LNCaP clone FGC (cell line): ENCODE measurements at regions not wholly inside any gene's neighbourhood (a gene's known extent, or its start where the extent isn't known, plus 50 kb on each side); places are given as distances from the start of the nearest gene placed in this dataset.

ENCODE experiments used
- DNase-seq: peaks from one replicate; pipeline ENCODE4 v3.0.0-alpha.2; 2011; ENCODE audit warnings: low read depth
- H3K4me3 ChIP-seq: 2 replicates; pipeline ENCODE4 v1.5.1; 2011; ENCODE audit warnings: mild to moderate bottlenecking, low read depth, low read length, control low read depth
- CTCF ChIP-seq: IDR thresholded peaks from 2 replicates; pipeline ENCODE4 v1.5.1; 2012; ENCODE audit warnings: mild to moderate bottlenecking; ENCODE audit not compliant: control insufficient read depth, insufficient read depth; ENCODE audit errors: extremely low read depth

- H3K4me3 ChIP-seq: no peak overlapping the region
- TF ChIP-seq CTCF: no peak
- DNase-seq: no peak
Measured at GRCh38 chr1:168400139-168400538, 119.5 kb downstream of the TBX19 start.

- no peak for DNase-seq
- TF ChIP-seq CTCF: no peak
- H3K4me3 ChIP-seq: no peak overlapping the region
Measured at GRCh38 chr1:168397806-168398205, 117.1 kb downstream of the TBX19 start.

- DNase-seq: no peak
- H3K4me3 ChIP-seq: no peak overlapping the region
- TF ChIP-seq CTCF: no peak
Measured at GRCh38 chr1:168396940-168397684, 116.4 kb downstream of the TBX19 start.

DNA sequence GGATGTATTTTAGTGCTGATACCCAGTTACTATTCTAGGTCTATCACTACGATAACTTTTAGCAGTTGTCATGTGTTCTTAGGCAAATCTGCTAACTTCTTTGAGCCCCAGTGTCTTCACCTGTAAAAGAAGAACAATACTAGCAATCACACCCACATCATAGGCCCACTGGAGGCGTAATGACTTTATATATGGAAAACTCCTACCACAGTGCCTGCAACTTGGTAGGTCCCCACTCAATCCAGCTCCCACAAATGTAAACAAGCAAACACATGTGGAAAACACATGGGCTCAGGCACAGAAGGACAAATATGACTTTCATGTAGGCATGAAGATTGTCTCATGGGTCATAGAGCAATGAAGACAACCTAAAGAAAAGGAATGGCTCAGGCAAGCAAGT is 115.8 kb downstream of the TBX19 start:
- H3K4me3 ChIP-seq: no peak overlapping the region
- no peak for TF ChIP-seq CTCF
- no peak for DNase-seq

DNA sequence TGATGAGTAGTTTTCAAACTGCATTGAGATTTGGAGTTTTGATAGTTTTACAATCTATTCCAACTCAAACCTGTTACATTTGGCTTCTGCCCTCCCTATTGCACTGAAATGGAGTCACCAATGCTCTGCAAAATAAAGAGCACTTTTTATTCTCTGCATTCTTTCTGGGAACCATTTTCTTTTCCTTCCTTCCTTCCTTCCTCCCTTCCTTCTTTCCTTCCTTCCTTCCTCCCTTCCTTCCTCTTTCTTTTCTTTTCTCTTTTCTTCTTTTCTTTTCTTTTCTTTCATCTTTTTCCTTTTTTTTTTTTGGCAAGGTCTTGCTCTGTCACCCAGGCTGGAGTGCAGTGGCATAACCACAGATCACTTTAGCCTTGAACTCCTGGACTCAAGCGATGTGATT is 114.2 kb downstream of the TBX19 start:
- no peak for TF ChIP-seq CTCF
- H3K4me3 ChIP-seq: no peak overlapping the region
- DNase-seq: no peak

DNA sequence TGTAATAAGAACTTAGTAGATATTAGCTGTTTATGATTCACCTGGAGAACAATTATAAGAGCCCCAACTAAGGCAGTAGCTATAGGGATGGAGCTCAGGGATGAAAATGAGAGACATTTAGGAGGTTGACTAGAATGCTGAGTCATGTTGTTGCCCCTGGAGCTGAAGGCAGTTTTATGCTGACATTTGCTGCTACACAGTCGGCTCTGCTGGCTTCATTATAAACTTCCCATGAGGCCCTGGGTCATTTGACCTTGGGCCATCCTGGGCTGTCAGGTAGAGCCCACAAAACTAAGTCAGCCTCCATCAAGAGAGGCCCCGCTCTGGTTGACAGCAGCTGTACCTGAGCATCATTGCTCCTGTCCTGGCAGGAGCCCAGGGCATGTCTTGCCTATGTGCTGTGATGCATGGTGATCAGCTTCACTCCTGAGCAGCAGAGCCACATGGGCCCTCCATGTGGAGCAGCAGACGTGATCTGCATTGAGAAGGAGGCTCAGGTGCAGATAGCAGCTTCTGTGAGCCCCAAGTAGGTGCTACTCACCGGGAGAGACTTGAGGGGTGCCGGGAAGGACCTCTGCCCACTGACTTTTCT is 112.4 kb downstream of the TBX19 start:
- H3K4me3 ChIP-seq: no peak overlapping the region
- DNase-seq: no peak
- TF ChIP-seq CTCF: no peak
